ENCODE measurements at regions not wholly inside any gene's neighbourhood (a gene's known extent, or its start where the extent isn't known, plus 50 kb on each side); places are given as distances from the start of the nearest gene placed in this dataset.
"Not testable (repeated sequence)": the region's sequence is repeated elsewhere in the genome, so short reads cannot be mapped to it uniquely, and the experiment has no call there.

- TF ChIP-seq CTCF (IDR thresholded peaks at IDR 0.05) (no peak), POLR2A (IDR thresholded peaks at IDR 0.05; ENCODE audit: low read depth) (no peak), POLR2AphosphoS5 (IDR thresholded peaks at IDR 0.05) (no peak), EP300 (IDR thresholded peaks at IDR 0.05) (no peak)
- no peak overlapping the region for H3K27ac ChIP-seq (replicated peaks in 1 of 4)
- no peaks in the 10 kb centered on the region for H3K27me3 ChIP-seq
- intact Hi-C loops (cut with DNase I): no loop called here
- WGBS: 92% methylated on average over 22 of the region's 22 CpGs
- no peaks in the 10 kb centered on the region for H3K9me3 ChIP-seq
- no peaks in the 10 kb centered on the region for H3K36me3 ChIP-seq
- no peak for DNase-seq (ENCODE audit: extremely low spot score)
- peaks cover 0 to 22% (median 18%) of the 10 kb centered on the region in 4 donors for H3K4me1 ChIP-seq
- no peak overlapping the region for H3K4me3 ChIP-seq
Measured at GRCh38 chr18:60017371-60017770, 117.6 kb downstream of the PMAIP1 start.

GRCh38 chr18:60015826-60016225, 116.0 kb downstream of the PMAIP1 start:
- H3K9me3 ChIP-seq; H3K4me3 ChIP-seq; H3K36me3 ChIP-seq; H3K27ac ChIP-seq (replicated peaks in 1 of 4); DNase-seq (ENCODE audit: extremely low spot score); H3K27me3 ChIP-seq; intact Hi-C loops (cut with DNase I): not testable (repeated sequence)
- peaks cover 0 to 10% (median 7%) of the 10 kb centered on the region in 4 donors for H3K4me1 ChIP-seq

- H3K4me3 ChIP-seq; intact Hi-C loops (cut with DNase I); H3K27ac ChIP-seq (replicated peaks in 1 of 4); H3K36me3 ChIP-seq; DNase-seq (ENCODE audit: extremely low spot score); H3K9me3 ChIP-seq; H3K4me1 ChIP-seq; H3K27me3 ChIP-seq: not testable (repeated sequence)
- 96% methylated on average over 9 of the region's 9 CpGs for WGBS
Measured at GRCh38 chr18:60013148-60013547, 113.4 kb downstream of the PMAIP1 start.

- intact Hi-C loops (cut with DNase I): no loop called here
Measured at GRCh38 chr18:60010984-60011383, 111.2 kb downstream of the PMAIP1 start.

GRCh38 chr18:60010513-60010912, 110.7 kb downstream of the PMAIP1 start:
- WGBS: 97% methylated on average over 21 of the region's 23 CpGs
- no peak for TF ChIP-seq POLR2AphosphoS5 (IDR thresholded peaks at IDR 0.05)
- TF ChIP-seq POLR2A (IDR thresholded peaks at IDR 0.05; ENCODE audit: low read depth): no peak
- no peak for TF ChIP-seq CTCF (IDR thresholded peaks at IDR 0.05)
- TF ChIP-seq EP300 (IDR thresholded peaks at IDR 0.05): no peak
- no peak overlapping the region for H3K4me3 ChIP-seq
- no peaks in the 10 kb centered on the region for H3K27me3 ChIP-seq
- no peaks in the 10 kb centered on the region for H3K4me1 ChIP-seq
- H3K9me3 ChIP-seq: no peaks in the 10 kb centered on the region
- no peak for DNase-seq (ENCODE audit: extremely low spot score)
- no peak overlapping the region for H3K27ac ChIP-seq (replicated peaks in 1 of 4)
- no peaks in the 10 kb centered on the region for H3K36me3 ChIP-seq
- intact Hi-C loops (cut with DNase I): no loop called here

More at GRCh38 chr18:60010984-60011383, 111.2 kb downstream of the PMAIP1 start:
- TF ChIP-seq POLR2AphosphoS5 (IDR thresholded peaks at IDR 0.05) (no peak), EP300 (IDR thresholded peaks at IDR 0.05) (no peak), POLR2A (IDR thresholded peaks at IDR 0.05; ENCODE audit: low read depth) (no peak), CTCF (IDR thresholded peaks at IDR 0.05) (no peak)
- DNase-seq (ENCODE audit: extremely low spot score): no peak
- Histone ChIP-seq H3K9me3 (no peaks in the 10 kb centered on the region), H3K27ac (replicated peaks in 1 of 4) (no peak overlapping the region), H3K36me3 (no peaks in the 10 kb centered on the region), H3K4me3 (no peak overlapping the region), H3K4me1 (no peaks in the 10 kb centered on the region), H3K27me3 (no peaks in the 10 kb centered on the region)
- WGBS: 96% methylated on average over 32 of the region's 35 CpGs

GRCh38 chr18:60007661-60008060, 107.9 kb downstream of the PMAIP1 start:
- Histone ChIP-seq H3K27ac (replicated peaks in 1 of 4) (no peak overlapping the region), H3K4me1 (no peaks in the 10 kb centered on the region), H3K4me3 (no peak overlapping the region), H3K9me3 (peaks cover 0 to 5% (median 0%) of the 10 kb centered on the region in 4 donors), H3K36me3 (no peaks in the 10 kb centered on the region), H3K27me3 (no peaks in the 10 kb centered on the region)
- intact Hi-C loops (cut with DNase I): no loop called here
- 74% methylated on average over 2 of the region's 2 CpGs for WGBS
- no peak for TF ChIP-seq POLR2A (IDR thresholded peaks at IDR 0.05; ENCODE audit: low read depth)
- no peak for TF ChIP-seq CTCF (IDR thresholded peaks at IDR 0.05)
- no peak for DNase-seq (ENCODE audit: extremely low spot score)
